GM12874 (cell line): ENCODE measurements at regions not wholly inside any gene's neighbourhood (a gene's known extent, or its start where the extent isn't known, plus 50 kb on each side); places are given as distances from the start of the nearest gene placed in this dataset.

Experiments used
- TF ChIP-seq, protein P1 (sequence below): IDR thresholded peaks from 2 replicates; pipeline ENCODE4 v1.5.1; 2011; ENCODE audit warnings: low read depth, mild to moderate bottlenecking, control low read depth, low read length, moderate library complexity; ENCODE audit not compliant: insufficient read depth

DNA sequence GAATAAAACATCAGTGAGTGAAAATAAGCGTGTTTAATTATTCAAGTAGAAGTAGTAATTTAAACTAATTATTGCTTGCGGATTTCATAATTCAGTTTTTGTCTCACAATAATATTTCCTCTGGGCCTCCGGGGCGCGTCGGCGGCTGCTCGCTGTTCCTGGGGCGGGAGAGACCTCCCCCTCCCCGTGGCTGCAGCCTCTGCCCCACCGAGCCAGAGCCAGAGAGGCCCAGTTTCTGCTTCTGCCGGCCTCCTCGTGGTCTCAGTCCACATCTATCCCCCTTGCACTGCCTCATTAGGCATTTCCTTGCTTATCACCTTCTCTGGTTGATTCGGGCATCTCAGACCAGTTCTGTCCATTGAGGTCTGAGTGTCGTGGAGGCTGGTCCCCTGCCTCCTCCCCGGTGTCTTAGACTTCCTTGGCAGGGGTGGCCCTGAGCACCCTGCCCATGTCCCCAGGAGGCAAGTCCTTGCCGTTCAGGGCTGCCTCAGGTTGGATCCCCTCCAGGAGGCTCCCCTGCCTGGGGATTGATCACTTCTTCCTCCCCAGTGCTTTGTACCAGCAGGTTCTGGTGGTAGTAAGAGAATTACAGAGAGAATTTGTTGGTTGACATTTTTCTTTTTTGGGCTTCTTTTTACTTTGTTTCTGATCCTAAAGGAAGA, 78.0 kb downstream of the SLC25A47 start:
- TF ChIP-seq, protein P1, sequence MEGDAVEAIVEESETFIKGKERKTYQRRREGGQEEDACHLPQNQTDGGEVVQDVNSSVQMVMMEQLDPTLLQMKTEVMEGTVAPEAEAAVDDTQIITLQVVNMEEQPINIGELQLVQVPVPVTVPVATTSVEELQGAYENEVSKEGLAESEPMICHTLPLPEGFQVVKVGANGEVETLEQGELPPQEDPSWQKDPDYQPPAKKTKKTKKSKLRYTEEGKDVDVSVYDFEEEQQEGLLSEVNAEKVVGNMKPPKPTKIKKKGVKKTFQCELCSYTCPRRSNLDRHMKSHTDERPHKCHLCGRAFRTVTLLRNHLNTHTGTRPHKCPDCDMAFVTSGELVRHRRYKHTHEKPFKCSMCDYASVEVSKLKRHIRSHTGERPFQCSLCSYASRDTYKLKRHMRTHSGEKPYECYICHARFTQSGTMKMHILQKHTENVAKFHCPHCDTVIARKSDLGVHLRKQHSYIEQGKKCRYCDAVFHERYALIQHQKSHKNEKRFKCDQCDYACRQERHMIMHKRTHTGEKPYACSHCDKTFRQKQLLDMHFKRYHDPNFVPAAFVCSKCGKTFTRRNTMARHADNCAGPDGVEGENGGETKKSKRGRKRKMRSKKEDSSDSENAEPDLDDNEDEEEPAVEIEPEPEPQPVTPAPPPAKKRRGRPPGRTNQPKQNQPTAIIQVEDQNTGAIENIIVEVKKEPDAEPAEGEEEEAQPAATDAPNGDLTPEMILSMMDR = no peak

DNA sequence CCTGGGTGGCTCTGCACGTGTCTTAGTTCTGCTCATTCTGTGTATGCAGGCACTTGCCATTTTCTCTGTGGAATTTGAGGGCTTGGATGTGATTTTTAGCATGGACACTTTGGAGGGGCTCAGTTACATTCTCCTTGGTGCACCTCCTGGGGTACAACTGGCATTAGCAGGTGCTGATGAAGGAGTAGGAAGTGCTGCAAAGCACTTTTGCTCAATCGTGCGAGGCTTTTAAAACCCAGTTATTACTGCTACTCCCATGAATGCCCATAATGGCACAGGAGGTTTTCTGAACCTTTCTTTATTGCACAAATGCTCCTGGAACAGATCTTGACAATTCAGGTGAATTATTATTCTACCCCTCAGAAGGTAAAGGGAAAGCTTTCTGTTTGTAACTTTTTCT, 78.7 kb downstream of the SLC25A47 start:
- TF ChIP-seq, protein P1 = no peak

DNA sequence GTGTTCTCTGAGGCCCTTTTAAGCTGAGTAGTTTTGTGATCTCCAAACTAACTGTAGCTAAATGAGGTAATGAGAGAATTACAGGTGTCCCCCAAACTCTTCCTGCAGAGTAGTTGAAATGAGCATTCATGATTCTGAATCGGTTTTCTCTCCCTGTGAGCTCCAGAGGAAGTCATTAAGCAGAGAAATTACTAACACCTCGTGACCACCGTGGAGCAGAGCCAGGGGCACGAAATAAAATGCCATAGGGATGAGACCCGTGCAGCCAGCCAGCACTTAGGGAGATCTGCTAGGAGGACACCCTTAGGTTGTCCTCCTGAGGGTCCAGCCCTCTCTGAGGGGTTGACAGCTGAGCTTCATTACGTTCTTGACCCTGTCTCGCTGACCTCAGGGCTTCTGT, 79.5 kb downstream of the SLC25A47 start:
- TF ChIP-seq, protein P1 = no peak

DNA sequence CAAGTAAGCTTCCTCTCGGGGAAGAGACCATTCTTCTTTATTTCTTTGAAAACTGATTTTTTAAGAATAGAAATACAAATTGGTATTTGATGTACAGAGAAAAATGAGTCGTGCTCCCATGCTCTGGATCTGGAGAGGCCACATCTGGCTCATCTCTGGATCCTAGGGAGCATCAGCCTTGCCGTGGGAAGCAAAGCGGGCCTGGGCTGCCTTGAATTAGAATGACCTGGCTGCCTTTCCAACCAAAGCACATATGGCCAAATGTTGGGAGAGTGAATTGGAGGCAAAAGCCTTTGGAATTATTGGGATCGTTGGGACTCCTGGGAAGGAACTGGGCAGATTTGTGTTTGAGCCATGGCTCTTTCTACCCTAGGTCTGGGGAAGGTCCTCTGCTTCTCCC, 80.0 kb downstream of the SLC25A47 start:
- TF ChIP-seq, protein P1 = no peak

DNA sequence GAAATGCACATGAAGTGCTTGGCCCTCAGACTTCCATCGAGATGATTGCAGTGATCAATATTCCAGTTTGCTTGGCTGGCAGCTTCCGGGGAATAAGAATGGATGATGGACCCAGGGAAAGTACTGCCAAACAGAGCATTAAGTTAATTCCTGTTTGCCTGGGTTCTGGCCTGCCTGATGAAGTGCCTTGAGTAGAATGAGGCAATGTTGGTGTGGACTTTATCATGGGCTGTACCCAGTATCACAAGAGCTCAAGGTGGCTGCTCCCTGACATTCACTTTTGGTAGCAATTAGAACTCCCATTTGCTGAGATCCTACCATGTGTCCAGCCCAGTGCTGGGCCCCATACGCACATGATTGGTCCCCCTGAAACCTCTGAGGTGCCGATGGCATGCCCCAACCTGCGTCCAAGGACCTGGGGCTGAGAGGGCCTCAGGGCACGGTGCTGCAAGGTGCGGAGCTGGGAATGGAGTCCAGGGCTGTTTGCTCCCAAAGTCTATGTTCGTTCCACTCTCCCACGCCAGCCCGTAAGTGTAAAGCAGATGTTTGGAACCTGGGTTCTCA, 80.7 kb downstream of the SLC25A47 start:
- TF ChIP-seq, protein P1 = no peak

DNA sequence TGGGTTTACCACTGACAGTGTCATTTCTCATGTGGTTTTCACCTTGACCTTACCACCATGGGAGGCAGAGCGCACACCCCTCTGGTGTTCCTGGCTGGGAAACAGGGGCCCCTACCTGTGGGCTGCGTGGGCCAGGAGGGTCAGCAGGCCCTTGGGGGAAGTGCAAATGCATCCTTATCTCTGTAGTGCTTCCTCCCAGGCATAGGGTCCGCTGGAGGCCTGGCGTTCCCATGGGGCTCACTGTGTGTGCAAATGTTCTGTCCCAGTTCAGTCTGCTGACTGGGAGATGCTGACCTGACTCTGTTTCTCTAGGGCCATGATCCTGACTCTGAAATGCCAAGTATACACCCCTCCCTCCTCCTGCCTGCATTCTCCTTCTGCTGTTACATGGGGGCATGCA, 81.3 kb downstream of the SLC25A47 start:
- TF ChIP-seq, protein P1 = no peak

DNA sequence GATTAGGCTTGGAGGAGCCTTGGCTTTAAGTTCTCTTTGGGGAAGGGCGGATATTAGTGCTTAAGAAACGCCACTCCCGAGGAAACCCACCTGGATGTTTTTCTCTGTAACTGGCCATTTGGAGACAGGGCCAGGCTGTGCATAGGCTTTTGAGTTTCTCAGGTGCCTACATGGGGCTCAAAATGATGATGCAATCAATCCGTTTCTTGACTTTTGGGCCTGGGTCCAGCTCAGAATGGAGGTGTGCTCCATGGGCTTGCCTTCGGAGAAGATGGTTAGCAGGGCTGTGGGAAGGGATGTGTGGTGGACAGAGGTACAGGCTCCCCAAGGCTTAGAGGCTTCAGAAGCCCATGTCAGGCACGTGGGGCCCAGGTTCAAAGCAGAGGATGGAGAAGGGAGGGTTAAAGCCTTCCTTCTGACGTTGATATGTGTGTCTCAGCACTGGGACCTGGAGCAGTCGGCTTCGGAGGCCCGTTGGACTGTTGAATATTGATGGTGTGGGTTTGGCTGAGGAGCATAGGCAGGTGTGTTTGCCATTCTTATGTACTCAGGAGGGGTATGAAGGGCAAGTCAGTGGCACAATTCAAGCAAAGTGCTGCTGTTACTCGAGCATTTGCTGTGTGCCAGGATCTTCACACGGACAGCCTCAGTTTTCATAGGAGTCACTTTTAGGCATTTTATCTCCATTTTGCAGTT, 82.8 kb downstream of the SLC25A47 start:
- TF ChIP-seq, protein P1 = no peak
